ENCODE measurements at regions not wholly inside any gene's neighbourhood (a gene's known extent, or its start where the extent isn't known, plus 50 kb on each side); places are given as distances from the start of the nearest gene placed in this dataset.

- DNase-seq, result no peak
Observed at GRCh38 chr21:31406510-31406909, 62.4 kb upstream of the TIAM1 start.

GRCh38 chr21:31405604-31406003 lies 61.5 kb upstream of the TIAM1 start:
- DNase-seq, result no peak

- DNase-seq, result no peak
Observed at GRCh38 chr21:31403596-31404333, 59.7 kb upstream of the TIAM1 start.

- DNase-seq, result no peak
Observed at GRCh38 chr21:31399591-31399990, 55.5 kb upstream of the TIAM1 start.

GRCh38 chr21:31398574-31398973 lies 54.5 kb upstream of the TIAM1 start:
- DNase-seq, result no peak

DNA sequence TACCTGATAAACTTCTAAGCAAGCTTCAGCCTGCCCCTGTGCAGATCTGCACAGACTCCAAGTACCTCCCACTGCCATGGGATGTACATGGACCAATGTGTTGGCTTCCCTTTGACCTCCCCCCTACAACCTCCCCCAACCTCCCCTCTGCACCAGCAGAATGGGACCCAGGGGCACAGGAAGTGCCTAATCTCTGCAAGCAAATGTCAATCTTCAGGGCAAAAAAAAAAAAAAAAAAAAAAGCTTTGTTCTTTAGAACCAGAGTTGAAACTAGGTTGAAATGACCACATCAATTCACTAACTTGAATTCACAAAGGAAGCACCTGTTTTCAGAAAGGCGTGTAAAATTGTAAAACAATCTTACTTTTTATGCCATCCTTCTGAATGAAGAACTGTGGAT lies 53.9 kb upstream of the TIAM1 start:
- DNase-seq, result no peak

DNA sequence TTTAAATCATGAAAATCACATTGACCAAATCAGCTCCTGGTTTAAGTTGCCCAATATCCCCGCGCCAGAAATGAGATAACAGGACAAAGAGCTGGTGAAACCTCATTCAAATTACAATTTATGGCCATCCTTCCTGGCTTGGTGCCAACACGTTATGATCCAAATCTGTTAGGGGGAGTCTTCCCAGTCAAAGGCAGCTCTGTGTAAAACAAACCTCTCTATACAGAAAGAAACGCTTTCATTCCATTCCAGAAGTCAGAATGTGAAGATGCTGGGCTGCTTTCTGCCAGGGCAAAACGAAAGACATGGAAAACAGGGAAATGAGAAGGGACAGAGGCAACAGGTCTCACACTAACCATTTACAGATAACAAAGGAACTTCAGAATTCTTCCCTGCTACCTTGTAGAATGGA lies 53.5 kb upstream of the TIAM1 start:
- no peak for DNase-seq

DNA sequence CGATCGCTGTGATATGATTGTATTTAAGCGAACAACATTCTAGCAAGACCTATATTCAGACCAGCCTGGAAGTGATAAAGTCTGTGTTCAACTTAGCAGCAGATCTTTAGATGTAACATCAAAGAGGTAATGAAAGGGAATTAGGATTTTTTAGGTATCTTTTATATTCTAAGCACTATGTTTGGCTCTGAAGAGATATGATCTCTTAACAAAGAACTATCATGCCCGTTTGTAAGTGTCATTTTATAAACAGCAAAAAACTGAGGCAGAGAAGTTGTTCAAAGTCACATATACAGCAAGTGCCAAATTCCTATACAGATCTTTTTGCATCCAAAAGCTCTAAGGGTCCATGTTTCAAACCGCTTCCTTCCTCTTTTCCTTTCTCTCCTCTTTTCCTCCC lies 53.0 kb upstream of the TIAM1 start:
- DNase-seq, result no peak

GRCh38 chr21:31396399-31396798 lies 52.3 kb upstream of the TIAM1 start:
- no peak for DNase-seq

DNA sequence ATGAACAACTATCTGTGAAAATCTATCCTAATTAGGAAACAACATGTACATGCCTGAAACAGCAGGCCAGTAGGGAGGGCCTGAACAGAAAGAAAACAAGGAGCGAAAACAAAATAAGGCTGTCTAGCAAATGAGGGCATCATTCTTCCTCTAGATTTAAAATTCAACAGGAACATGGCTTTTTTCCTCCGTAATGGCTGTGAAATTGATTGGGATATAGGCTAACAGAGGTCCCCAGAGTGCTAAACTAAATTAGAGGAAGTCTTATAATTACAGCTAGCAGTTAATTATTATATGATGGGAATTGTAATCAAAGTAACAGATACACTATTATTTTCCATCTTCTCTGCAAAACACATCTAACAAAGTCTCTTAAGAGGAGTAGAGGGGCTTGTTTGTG lies 51.7 kb upstream of the TIAM1 start:
- no peak for DNase-seq

DNA sequence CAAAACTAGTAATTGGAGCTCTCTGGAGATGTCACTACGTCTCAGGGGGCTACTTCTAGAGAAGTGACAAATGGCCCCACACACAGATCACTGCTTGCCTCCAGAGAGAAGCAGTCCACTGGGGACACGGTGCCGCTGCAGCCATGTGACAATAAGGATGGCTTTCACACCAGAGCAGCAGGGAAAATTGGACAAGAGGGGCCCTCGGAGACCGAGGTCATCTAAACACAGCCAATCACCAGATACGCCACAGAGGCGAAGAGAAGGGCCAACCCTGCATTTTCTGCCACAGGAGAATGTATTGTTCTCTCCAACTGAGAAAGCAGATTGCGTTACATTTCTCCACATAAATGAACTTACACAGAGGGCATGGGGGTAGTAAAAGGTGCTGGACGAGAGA lies 51.2 kb upstream of the TIAM1 start:
- no peak for DNase-seq

- no peak for DNase-seq
Observed at GRCh38 chr21:31394309-31394708, 50.2 kb upstream of the TIAM1 start.
